ENCODE measurements at regions not wholly inside any gene's neighbourhood (a gene's known extent, or its start where the extent isn't known, plus 50 kb on each side); places are given as distances from the start of the nearest gene placed in this dataset.

DNA sequence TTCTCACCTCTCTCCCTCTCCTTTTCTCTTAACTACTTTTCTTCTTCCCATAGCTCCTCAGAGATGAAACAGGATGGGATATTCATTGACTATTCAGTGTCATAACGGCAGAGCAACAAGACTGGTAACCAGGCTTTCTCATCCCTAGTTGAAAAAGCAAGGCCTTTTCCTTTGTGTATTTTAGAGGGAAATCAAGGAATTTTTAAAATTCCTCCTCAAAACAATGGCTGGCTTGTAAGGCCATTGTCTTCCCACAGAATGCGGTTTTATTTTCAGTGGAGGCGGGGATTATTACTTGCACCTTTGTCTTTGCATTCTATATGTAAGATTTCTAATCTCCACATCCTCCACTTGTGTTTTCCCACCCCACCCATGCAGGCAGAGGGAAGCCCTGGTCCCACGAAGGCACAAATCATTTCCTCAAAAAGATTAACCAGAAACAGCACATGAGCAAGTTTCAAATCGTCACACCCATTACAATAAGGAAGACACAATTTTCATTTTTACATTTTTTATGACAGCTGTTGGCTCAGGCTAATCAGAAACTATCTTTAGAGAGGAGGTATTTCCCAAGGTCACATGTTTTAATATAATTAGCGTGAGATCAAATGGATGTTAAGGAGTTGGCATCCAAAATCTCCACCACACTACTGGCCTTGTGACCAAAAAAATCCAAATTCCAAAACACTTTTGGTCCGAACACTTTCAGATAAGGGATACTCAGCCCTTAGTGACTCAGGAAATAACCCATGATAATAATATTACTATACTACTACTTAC is 53.0 kb upstream of the KDR start:
- H3K4me3 ChIP-seq, result no peak overlapping the region
- FAIRE-seq, result no peak
- peaks cover 6% of the 10 kb centered on the region; the same call in 2 of the 3 replicates for H3K4me1 ChIP-seq
- WGBS (ENCODE audit: missing lambda C conversion rate), result 69% methylated on average over 7 of the region's 7 CpGs
- no peak overlapping the region for H3K4me2 ChIP-seq
- no peak for ATAC-seq
- H3K27ac ChIP-seq, result no peak overlapping the region
- no peak for DNase-seq (ENCODE audit: low read depth in 1 of 2, low spot score in 1 of 2)
- POLR2A ChIA-PET, result no interaction called here
- no peaks in the 10 kb centered on the region for H3K9me3 ChIP-seq
- TF ChIP-seq ZFP36 (IDR thresholded peaks at IDR 0.05; ENCODE audit: borderline replicate concordance, partially characterized antibody) (no peak), SREBF2 (IDR thresholded peaks at IDR 0.05) (no peak)
- TF ChIP-seq, protein P1, sequence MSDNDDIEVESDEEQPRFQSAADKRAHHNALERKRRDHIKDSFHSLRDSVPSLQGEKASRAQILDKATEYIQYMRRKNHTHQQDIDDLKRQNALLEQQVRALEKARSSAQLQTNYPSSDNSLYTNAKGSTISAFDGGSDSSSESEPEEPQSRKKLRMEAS (IDR thresholded peaks at IDR 0.05), result no peak
- CTCF ChIA-PET, result no interaction called here

DNA sequence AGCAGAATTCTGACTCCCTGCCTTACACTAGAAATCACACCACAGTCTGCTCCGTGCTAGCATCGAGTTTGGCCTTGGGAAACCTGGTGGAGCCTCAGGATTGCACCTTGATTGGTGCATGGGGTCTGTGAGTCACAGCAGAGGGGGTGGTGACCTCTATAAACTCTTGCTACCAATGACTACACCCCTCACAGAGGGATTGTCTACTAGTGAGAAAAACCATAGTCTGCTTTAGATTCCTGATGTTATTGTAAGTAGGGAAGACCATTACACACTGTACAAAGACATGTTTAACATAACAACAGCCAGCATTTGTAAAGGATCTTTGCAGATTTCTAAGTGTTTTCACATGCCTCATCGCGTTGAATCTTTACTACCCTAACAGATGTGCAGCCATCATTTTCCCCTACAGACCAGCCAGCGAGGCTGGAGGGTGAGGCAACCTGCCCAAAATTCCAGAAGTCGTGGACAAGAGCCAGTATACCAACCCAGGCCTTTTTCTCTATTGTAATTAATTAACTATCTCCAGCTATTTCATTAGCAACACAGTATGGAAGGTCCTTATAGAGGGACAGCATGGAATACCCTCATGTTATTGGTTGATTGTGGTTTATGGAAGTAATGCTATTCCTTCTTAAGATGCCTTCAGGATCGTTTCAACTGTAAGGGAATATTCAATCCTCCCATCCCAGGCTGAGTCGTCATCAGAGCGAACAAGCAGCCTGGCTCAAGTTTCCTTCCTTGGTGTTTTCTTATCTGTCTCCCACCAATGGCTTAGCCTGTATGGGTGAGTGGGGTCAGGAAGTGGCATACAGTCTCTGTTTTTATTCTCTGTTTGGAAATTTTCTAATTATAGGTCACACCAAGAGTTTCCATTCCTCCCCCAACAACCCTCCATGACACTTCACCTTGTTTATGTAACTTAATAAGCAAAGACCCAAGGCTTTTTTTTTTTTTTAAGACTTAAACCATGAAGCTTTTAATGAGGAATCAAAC is 55.9 kb upstream of the KDR start:
- CTCF ChIA-PET, result no interaction called here
- WGBS (ENCODE audit: missing lambda C conversion rate), result 42% methylated on average over 9 of the region's 9 CpGs
- DNase-seq (ENCODE audit: low read depth in 1 of 2, low spot score in 1 of 2), result no peak
- Histone ChIP-seq H3K4me3 (no peak overlapping the region), H3K9me3 (no peaks in the 10 kb centered on the region), H3K4me2 (no peak overlapping the region), H3K27ac (no peak overlapping the region), H3K4me1 (0 out of 3 replicates have a peak, but pooled peaks cover 5% of the 10 kb centered on the region)
- no peak for ATAC-seq
- POLR2A ChIA-PET, result no interaction called here
- TF ChIP-seq POLR2AphosphoS2 (conservative IDR thresholded peaks at IDR 0.05; ENCODE audit: low read length) (no peak), BHLHE40 (IDR thresholded peaks at IDR 0.05; ENCODE audit: low read depth, low read length) (no peak), RARB (CRISPR knock-in tag; IDR thresholded peaks at IDR 0.05) (no peak), KDM5A (IDR thresholded peaks at IDR 0.05) (no peak), ZC3H11A (IDR thresholded peaks at IDR 0.05) (no peak), EP300 (IDR thresholded peaks at IDR 0.05) (no peak), TFCP2L1 (CRISPR knock-in tag; IDR thresholded peaks at IDR 0.05) (no peak), RCOR1 (IDR thresholded peaks at IDR 0.05; ENCODE audit: low read depth, low read length) (no peak), JUNB (IDR thresholded peaks at IDR 0.05) (no peak), NPAS2 (CRISPR knock-in tag; IDR thresholded peaks at IDR 0.05; ENCODE audit: borderline replicate concordance) (no peak), HOXA7 (CRISPR knock-in tag; IDR thresholded peaks at IDR 0.05) (no peak), MYC (IDR thresholded peaks at IDR 0.05; ENCODE audit: borderline replicate concordance, low read length) (no peak), ZSCAN20 (CRISPR knock-in tag; IDR thresholded peaks at IDR 0.05) (no peak), GATA3 (IDR thresholded peaks at IDR 0.05; ENCODE audit: borderline replicate concordance) (no peak), FOSL2 (IDR thresholded peaks at IDR 0.05) (no peak), FOSL2 (CRISPR knock-in tag; IDR thresholded peaks at IDR 0.05) (no peak), CHD4 (IDR thresholded peaks at IDR 0.05; ENCODE audit: borderline replicate concordance) (no peak), RNF2 (IDR thresholded peaks at IDR 0.05; ENCODE audit: borderline replicate concordance, low read depth) (no peak), SMC3 (IDR thresholded peaks at IDR 0.05) (no peak)
- TF ChIP-seq, protein P2, sequence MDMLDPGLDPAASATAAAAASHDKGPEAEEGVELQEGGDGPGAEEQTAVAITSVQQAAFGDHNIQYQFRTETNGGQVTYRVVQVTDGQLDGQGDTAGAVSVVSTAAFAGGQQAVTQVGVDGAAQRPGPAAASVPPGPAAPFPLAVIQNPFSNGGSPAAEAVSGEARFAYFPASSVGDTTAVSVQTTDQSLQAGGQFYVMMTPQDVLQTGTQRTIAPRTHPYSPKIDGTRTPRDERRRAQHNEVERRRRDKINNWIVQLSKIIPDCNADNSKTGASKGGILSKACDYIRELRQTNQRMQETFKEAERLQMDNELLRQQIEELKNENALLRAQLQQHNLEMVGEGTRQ (IDR thresholded peaks at IDR 0.05), result no peak
- TF ChIP-seq, protein P3, sequence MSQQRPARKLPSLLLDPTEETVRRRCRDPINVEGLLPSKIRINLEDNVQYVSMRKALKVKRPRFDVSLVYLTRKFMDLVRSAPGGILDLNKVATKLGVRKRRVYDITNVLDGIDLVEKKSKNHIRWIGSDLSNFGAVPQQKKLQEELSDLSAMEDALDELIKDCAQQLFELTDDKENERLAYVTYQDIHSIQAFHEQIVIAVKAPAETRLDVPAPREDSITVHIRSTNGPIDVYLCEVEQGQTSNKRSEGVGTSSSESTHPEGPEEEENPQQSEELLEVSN (IDR thresholded peaks at IDR 0.05; ENCODE audit: borderline replicate concordance, low read depth), result no peak
- no peak for FAIRE-seq

Data from A549 (cell line).